SK-N-SH (cell line): ENCODE measurements at regions not wholly inside any gene's neighbourhood (a gene's known extent, or its start where the extent isn't known, plus 50 kb on each side); places are given as distances from the start of the nearest gene placed in this dataset.

Experiments
- CTCF ChIA-PET: fragments of 300-600, 350-600 bp; formaldehyde crosslinking; extraction: SDS; loops from one replicate; lab custom pipeline; 2021; lab: Yijun Ruan, JAX
- POLR2A ChIA-PET: fragments of 350-600 bp; sonication (Branson Sonifier 250); formaldehyde crosslinking; extraction: SDS; loops from one replicate; lab custom pipeline; 2020; ENCODE audit warnings: antibody characterized with exemption, inconsistent platforms; lab: Yijun Ruan, JAX
- DNase-seq: peaks from one replicate; pipeline ENCODE4 v3.0.0; 2012
- H2AFZ ChIP-seq: fragments of 200-600 bp; sonication (generic); 2 replicates; pipeline ENCODE4 v1.8.1; 2016; ENCODE audit warnings: antibody characterized with exemption, mild to moderate bottlenecking, low read depth
- H3F3A ChIP-seq: fragments of 200-600 bp; sonication (generic); replicated peaks from 2 replicates; pipeline ENCODE3; 2016; ENCODE audit warnings: antibody characterized with exemption, mild to moderate bottlenecking; ENCODE audit not compliant: insufficient read depth
- H3K27ac ChIP-seq, 2 experiments: fragments of 200-500 bp in 1 of 2; fragments of 200-600 bp in 1 of 2; sonication (Bioruptor generic) in 1 of 2; sonication (generic), shearing (Covaris generic) in 1 of 2; 2 replicates each; pipeline versions ENCODE4 v1.5.1 to v1.6.1; 2014 to 2016; ENCODE audit warnings: low read depth in 2 of 2, inconsistent platforms in 1 of 2, low read length in 1 of 2, mild to moderate bottlenecking in 1 of 2, mixed read lengths in 1 of 2
- H3K27me3 ChIP-seq: fragments of 200-600 bp; sonication (generic), shearing (Covaris generic); 2 replicates; pipeline ENCODE4 v1.6.1; 2016; ENCODE audit warnings: mixed run types; ENCODE audit not compliant: insufficient read depth
- H3K36me3 ChIP-seq, 2 experiments: fragments of 200-500 bp in 1 of 2; fragments of 200-600 bp in 1 of 2; sonication (Bioruptor generic) in 1 of 2; sonication (generic) in 1 of 2; replicated peaks in 1 of 2; 2 replicates each; pipeline versions ENCODE3 to v1.5.1; 2014 to 2016; ENCODE audit warnings: low read length in 1 of 2, mild to moderate bottlenecking in 1 of 2; ENCODE audit not compliant: insufficient read depth in 2 of 2, control insufficient read depth in 1 of 2
- H3K4me1 ChIP-seq, 2 experiments: fragments of 200-500 bp in 1 of 2; fragments of 200-600 bp in 1 of 2; sonication (Bioruptor generic) in 1 of 2; sonication (generic), shearing (Covaris generic) in 1 of 2; 2 replicates each; pipeline versions ENCODE4 v1.5.1 to v1.6.1; 2014 to 2016; ENCODE audit warnings: low read depth in 1 of 2, low read length in 1 of 2, mixed run types in 1 of 2; ENCODE audit not compliant: insufficient read depth in 2 of 2, control insufficient read depth in 1 of 2
- H3K4me2 ChIP-seq: fragments of 200-600 bp; sonication (generic), shearing (Covaris generic); 2 replicates; pipeline ENCODE4 v1.6.1; 2017; ENCODE audit warnings: mixed run types
- H3K4me3 ChIP-seq, 2 experiments: fragments of 200-500 bp in 1 of 2; fragments of 200-600 bp in 1 of 2; sonication (Bioruptor generic) in 1 of 2; sonication (generic), shearing (Covaris generic) in 1 of 2; 2 replicates each; pipeline versions ENCODE4 v1.5.1 to v1.8.1; 2014 to 2016; ENCODE audit warnings: low read depth in 2 of 2, inconsistent platforms in 1 of 2, low read length in 1 of 2, mild to moderate bottlenecking in 1 of 2, mixed read lengths in 1 of 2, moderate library complexity in 1 of 2
- H3K79me2 ChIP-seq: fragments of 200-600 bp; sonication (generic); 2 replicates; pipeline ENCODE4 v1.8.1; 2017; ENCODE audit warnings: mild to moderate bottlenecking; ENCODE audit not compliant: insufficient read depth
- H3K9ac ChIP-seq: fragments of 200-600 bp; sonication (generic); 2 replicates; pipeline ENCODE4 v1.6.1; 2017; ENCODE audit warnings: mixed run types
- H3K9me2 ChIP-seq: fragments of 200-600 bp; sonication (generic); 2 replicates; pipeline ENCODE4 v1.6.1; 2017; ENCODE audit warnings: mixed run types
- H3K9me3 ChIP-seq: fragments of 200-600 bp; sonication (generic); 2 replicates; pipeline ENCODE4 v1.6.1; 2017; ENCODE audit warnings: mixed run types, mild to moderate bottlenecking, moderate library complexity
- H4K20me1 ChIP-seq: fragments of 200-600 bp; sonication (generic); 2 replicates; pipeline ENCODE4 v1.6.1; 2017; ENCODE audit warnings: mild to moderate bottlenecking, mixed run types; ENCODE audit not compliant: insufficient read depth
- CHD2 ChIP-seq: fragments of 150-350 bp; IDR thresholded peaks from 2 replicates; pipeline ENCODE4 v1.6.1; 2018; ENCODE audit warnings: low read length; ENCODE audit not compliant: partially characterized antibody
- EZH2phosphoT487 ChIP-seq: fragments of 200-600 bp; sonication (generic); IDR thresholded peaks from 2 replicates; pipeline ENCODE4 v1.6.1; 2017; ENCODE audit warnings: low read depth, mixed run types, mild to moderate bottlenecking, antibody characterized with exemption, moderate library complexity, borderline replicate concordance
- FOSL2 ChIP-seq: IDR thresholded peaks from 2 replicates; pipeline ENCODE4 v1.4.0; 2012; ENCODE audit warnings: low read depth, mild to moderate bottlenecking, moderate library complexity, borderline replicate concordance
- MXI1 ChIP-seq: IDR thresholded peaks from 2 replicates; pipeline ENCODE4 v1.6.1; 2012; ENCODE audit warnings: mild to moderate bottlenecking, low read depth, low read length, improper control_type of control experiment
- NRF1 ChIP-seq: IDR thresholded peaks from 2 replicates; pipeline ENCODE4 v1.6.1; 2012; ENCODE audit warnings: low read depth, mild to moderate bottlenecking, low read length
- RAD21 ChIP-seq: IDR thresholded peaks from 2 replicates; pipeline ENCODE4 v1.6.1; 2012; ENCODE audit warnings: mild to moderate bottlenecking, low read length
- RCOR1 ChIP-seq: fragments of 150-350 bp; IDR thresholded peaks from 2 replicates; pipeline ENCODE4 v1.6.1; 2017; ENCODE audit warnings: antibody characterized with exemption, low read length
- USF1 ChIP-seq: IDR thresholded peaks from 2 replicates; pipeline ENCODE4 v1.4.0; 2012; ENCODE audit warnings: low read depth, borderline replicate concordance
- YY1 ChIP-seq: IDR thresholded peaks from 2 replicates; pipeline ENCODE4 v1.4.0; 2012; ENCODE audit warnings: low read depth, mild to moderate bottlenecking
- ZBTB33 ChIP-seq: IDR thresholded peaks from 2 replicates; pipeline ENCODE4 v1.4.0; 2012; ENCODE audit warnings: low read depth, borderline replicate concordance
- WGBS: methylation state at CpG from one replicate; pipeline ENCODE4 v1.1.6; 2017; ENCODE audit warnings: low lambda C conversion rate; 5-methylcytosine and 5-hydroxymethylcytosine counted together

GRCh38 chr18:78519394-78520062 is 460.1 kb upstream of the SALL3 start:
- Histone ChIP-seq H3K27ac (no peak overlapping the region), H2AFZ (no peak overlapping the region), H3K79me2 (no peaks in the 10 kb centered on the region), H3K9ac (no peak overlapping the region), H3K4me3 (no peak overlapping the region), H3K9me2 (no peaks in the 10 kb centered on the region), H3K36me3 (no peaks in the 10 kb centered on the region), H3K4me2 (no peak overlapping the region), H4K20me1 (no peaks in the 10 kb centered on the region), H3F3A (no peaks in the 10 kb centered on the region), H3K9me3 (no peaks in the 10 kb centered on the region), H3K4me1 (no peaks in the 10 kb centered on the region), H3K27me3 (peaks cover 24% of the 10 kb centered on the region)
- CTCF ChIA-PET = interaction anchor here (0.8 kb wide), 1 partner anchor 218 kb away, joined by 3 read pairs; no protein-coding TSS in a partner anchor
- POLR2A ChIA-PET = no interaction called here
- no peak for TF ChIP-seq YY1
- TF ChIP-seq FOSL2 = no peak
- no peak for TF ChIP-seq USF1
- TF ChIP-seq EZH2phosphoT487 = no peak
- TF ChIP-seq ZBTB33 = no peak
- DNase-seq = no peak
- 12% methylated on average over 6 of the region's 15 CpGs for WGBS

- ChIA-PET POLR2A (no interaction called here), CTCF (no interaction called here)
- 0% methylated on average over 8 of the region's 11 CpGs for WGBS
- no peaks in the 10 kb centered on the region for H3F3A ChIP-seq
- H3K27ac ChIP-seq = no peak overlapping the region
- no peaks in the 10 kb centered on the region for H3K4me1 ChIP-seq
- no peaks in the 10 kb centered on the region for H3K9me2 ChIP-seq
- no peak overlapping the region for H3K4me3 ChIP-seq
- no peaks in the 10 kb centered on the region for H4K20me1 ChIP-seq
- no peak overlapping the region for H3K4me2 ChIP-seq
- H3K79me2 ChIP-seq = no peaks in the 10 kb centered on the region
- H3K9ac ChIP-seq = no peak overlapping the region
- H3K27me3 ChIP-seq = peaks cover 24% of the 10 kb centered on the region
- H2AFZ ChIP-seq = no peak overlapping the region
- H3K9me3 ChIP-seq = no peaks in the 10 kb centered on the region
- no peak for TF ChIP-seq MXI1
- TF ChIP-seq ZBTB33 = no peak
- no peak for TF ChIP-seq RCOR1
- TF ChIP-seq NRF1 = no peak
- no peak for TF ChIP-seq CHD2
- TF ChIP-seq RAD21 = no peak
- H3K36me3 ChIP-seq = no peaks in the 10 kb centered on the region
- no peak for DNase-seq
Observed at GRCh38 chr18:78521136-78521535, 458.5 kb upstream of the SALL3 start.
